ENCODE measurements at regions not wholly inside any gene's neighbourhood (a gene's known extent, or its start where the extent isn't known, plus 50 kb on each side); places are given as distances from the start of the nearest gene placed in this dataset.
"Not testable (repeated sequence)": the region's sequence is repeated elsewhere in the genome, so short reads cannot be mapped to it uniquely, and the experiment has no call there.

- peak; percentile 4 for DNase-seq (ENCODE audit: low spot score)
These were observed 944.7 kb downstream of the MCTP2 start for GRCh38 chr15:95175914-95176658.

GRCh38 chr15:95176794-95177577, 945.6 kb downstream of the MCTP2 start:
- DNase-seq (ENCODE audit: low spot score) = no peak

DNA sequence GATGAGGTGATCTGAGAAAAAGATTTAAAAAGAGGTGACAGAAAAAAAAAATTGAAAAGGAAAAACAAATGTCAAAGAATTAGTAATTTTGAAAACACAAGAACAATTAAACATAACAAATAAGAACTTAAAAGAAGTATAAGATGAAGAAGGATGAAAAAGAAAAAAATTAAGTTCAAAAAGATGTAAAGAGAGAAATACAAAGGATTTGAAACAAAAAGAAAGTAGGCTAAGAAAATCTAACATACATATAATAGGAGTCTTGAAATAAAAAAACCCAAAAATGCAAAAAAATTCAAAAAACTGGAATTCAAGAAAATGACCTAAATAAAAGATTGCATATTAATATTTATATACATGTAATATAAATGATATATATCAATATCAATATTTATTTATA, 949.2 kb downstream of the MCTP2 start:
- no peak for DNase-seq (ENCODE audit: low spot score)

DNA sequence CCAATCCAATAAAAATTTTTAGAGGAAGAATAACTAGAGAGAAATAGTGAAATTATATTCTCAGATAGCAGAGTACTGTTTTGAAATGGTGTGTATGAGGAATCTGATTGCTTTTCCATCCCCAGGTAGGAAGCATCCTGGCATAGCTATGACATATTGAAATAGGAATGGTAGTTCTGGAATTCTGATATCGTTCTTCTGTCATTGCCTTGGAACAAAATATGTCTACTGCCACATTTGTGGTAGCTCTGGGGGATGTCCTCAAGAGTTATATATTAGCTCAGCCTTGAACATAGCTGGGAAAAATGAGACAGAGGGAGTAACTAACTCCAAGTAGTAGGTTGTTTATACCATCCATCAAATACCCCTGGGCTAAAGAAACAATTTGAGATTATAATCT, 950.7 kb downstream of the MCTP2 start:
- DNase-seq (ENCODE audit: low spot score) = no peak

GRCh38 chr15:95192923-95193322, 961.6 kb downstream of the MCTP2 start:
- DNase-seq (ENCODE audit: low spot score) = no peak

DNA sequence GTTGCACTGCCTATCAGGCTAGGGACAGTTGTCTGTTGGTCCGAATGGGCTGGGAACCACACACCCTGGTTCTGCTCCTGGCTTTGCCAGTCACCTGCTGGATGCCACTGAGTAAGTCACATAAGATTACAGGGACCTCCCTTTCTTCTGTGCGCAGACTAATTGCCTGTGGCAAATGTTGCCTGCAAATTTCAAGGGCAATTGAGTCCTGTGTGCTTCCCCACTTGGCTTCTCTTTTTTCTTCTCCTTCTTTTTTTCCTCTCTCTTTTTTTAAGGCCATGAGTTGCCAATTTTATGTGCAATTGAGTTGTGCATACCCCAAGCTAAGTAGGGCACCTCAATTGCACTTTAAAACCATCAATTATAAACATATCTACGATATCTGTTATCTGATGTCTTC, 963.4 kb downstream of the MCTP2 start:
- no peak for DNase-seq (ENCODE audit: low spot score)

DNA sequence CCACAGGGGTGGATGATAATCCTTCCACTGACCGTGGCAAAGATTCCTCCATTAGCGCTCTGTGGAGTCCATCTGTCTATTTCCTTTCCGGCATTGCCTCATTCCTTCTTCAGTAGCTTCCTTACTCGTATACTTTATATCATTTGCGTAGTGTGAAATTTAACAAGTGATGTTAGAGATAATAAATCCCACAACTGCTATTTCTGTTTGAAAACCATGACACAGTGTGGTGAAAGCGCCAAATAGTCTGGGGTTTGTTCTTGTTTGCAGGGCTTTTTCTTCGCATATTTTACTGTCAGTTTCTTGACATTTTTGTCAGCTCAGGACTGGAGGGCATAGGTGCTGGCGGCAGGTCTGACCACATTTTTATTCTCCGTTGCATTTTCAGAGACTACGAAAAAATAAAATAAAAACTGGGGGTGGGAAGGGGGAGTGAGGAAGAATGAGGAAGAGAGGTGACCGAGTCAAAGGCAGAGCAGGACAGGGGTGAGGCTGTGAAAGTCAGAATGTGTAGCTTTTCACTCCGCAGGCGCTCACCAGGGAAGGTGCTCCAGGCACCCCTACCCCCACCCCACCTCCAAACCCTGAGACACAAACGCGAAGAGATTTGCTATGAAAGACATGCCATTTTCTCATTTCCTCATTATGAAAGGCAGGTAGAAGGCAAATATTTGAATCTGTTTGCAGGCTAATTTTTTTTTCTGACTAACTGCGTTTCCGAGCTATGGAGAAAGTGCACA, 965.0 kb downstream of the MCTP2 start:
- DNase-seq (ENCODE audit: low spot score) = peak; percentile 14

DNA sequence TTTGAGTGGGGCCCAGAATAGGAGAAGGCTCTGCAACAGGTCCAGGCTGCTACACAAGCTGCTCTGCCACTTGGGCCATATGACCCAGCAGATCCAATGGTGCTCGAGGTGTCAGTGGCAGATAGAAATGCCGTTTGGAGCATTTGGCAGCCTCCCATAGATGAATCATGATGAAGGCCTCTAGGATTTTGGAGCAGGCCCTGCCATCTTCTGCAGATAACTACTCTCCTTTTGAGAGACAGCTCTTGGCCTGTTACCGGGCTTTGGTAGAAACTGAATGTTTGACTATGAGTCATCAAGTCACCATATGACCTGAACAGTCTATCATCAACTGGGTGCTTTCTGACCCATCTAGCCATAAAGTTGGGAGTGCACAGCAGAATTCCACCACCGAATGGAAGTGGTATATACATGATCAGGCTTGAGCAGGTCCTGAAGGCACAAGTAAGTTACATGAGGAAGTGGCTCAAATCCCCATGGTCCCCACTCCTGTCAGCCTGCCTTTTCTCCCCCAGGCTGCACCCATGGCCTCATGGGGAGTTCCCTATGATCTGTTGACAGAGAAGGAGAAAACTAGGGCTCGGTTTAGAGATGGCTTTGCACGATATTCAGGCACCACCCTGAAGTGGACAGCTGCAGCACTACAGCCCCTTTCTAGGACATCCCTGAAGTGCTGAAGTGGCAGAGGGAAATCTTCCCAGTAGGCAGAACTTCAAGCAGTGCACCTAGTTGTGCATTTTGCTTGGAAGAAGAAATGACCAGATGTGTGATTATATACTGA, 971.4 kb downstream of the MCTP2 start:
- peak; percentile 52 for DNase-seq (ENCODE audit: low spot score)

GRCh38 chr15:95205077-95205476, 973.7 kb downstream of the MCTP2 start:
- DNase-seq (ENCODE audit: low spot score) = no peak

DNA sequence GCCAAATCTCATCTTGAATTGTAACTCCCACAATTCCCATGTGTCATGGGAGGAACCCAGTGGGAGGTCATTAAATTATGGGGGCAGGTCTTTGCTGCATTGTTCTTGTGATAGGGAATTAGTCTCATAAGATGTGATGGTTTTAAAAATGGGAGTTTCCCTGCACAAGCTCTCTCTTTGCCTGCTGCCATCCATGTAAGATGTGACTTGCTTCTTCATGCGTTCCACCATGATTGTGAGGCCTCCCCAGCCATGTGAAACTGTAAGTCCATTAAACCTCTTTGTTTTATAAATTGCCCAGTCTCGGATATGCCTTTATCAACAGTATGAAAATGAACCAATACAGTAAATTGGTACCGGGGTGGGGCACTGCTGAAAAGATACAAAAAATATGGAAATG, 974.5 kb downstream of the MCTP2 start:
- not testable (repeated sequence) for DNase-seq (ENCODE audit: low spot score)

DNA sequence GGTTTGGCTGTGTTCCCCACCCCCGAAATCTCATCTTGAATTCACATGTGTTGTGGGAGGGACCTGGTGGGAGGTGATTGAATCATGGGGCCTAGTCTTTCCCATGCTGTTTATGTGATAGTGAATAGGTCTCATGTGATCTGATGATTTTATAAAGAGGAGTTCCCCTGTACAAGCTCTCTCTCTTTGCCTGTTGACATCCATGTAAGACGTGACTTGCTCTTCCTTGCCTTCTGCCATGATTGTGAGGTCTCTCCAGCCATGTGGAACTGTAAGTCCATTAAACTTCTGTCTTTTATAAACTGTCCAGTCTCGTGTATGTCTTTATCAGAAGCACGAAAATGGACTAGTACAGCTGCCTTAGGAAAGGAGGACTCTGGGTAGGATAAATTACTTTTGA, 976.7 kb downstream of the MCTP2 start:
- no peak for DNase-seq (ENCODE audit: low spot score)

GRCh38 chr15:95208988-95209387, 977.6 kb downstream of the MCTP2 start:
- DNase-seq (ENCODE audit: low spot score) = no peak

DNA sequence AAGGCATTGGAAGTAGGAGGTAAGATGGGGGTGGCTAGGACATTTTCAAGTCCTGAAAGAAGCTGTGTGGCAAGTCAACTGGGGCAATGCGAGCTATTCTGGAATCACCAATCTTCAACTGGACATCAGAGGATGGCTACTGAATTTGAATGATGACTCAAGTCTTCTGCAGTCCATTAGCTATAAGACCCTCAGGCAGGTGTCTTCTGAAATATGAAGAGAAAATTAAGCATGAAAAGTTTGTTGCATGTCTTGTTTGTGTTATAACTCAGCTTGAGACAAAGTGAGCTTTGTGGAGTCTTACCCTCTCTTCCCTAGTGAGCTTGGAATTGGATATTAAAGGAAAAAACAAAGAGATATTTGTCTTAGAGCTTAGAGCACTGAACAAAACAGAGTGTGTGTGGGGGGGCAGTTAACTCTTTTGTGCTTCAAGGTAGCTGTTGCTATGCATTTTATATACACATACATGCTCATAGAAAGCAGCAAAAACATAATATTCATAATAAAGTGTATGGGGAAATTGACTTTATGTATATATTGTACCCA, 979.1 kb downstream of the MCTP2 start:
- DNase-seq (ENCODE audit: low spot score) = no peak

DNA sequence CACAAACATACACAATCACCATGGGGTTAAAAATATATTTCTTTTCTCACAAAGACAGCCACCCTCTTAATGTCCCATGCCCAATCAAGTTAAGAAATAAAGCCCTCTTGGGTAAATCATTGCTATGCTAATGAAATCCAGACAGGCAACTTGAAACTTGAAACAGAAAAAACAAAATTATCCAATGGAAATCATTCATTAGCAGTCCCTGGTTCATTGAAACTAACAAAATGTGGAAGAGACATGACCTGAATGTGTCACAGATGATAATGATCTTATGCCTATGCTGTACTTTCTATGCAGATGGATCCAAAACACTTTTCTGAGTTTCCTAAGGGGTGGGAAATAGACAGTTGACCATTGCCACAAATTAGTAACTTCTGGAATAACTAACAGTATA, 983.7 kb downstream of the MCTP2 start:
- no peak for DNase-seq (ENCODE audit: low spot score)

GRCh38 chr15:95226835-95227234, 995.5 kb downstream of the MCTP2 start:
- DNase-seq (ENCODE audit: low spot score) = no peak

- DNase-seq (ENCODE audit: low spot score) = no peak
These were observed 995.9 kb downstream of the MCTP2 start for GRCh38 chr15:95227235-95227634.

DNA sequence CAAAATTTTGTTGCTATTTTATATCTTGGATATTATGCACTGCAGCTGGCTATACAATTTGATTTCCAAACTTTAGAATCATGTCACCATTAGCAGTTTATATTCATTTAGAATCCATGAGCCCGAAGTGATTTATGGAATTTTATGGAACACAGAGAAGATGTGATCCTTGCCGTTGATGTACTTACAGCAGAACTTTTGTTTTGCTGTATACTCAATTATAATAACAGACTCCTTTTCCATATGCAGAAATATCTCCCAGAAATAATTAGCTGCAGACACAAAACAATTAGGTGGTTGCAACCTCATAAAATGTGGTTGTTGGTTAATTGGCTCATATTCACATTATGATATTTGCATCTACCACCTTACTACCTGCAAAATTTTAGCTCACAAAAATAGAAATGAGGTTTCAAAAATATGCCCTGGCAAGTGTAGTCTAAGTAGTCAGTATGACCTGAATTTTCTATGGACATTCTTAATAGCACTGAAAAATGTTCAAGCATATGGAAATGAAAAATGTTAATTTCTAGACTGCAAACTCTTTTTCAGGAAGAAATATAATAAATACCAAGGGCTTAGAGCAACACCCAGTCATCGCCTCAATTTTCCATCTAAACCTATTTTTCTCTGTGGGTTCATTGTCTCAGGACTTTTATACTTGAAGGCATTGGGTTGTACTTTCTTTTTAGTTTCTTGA, 997.6 kb downstream of the MCTP2 start:
- no peak for DNase-seq (ENCODE audit: low spot score)

DNA sequence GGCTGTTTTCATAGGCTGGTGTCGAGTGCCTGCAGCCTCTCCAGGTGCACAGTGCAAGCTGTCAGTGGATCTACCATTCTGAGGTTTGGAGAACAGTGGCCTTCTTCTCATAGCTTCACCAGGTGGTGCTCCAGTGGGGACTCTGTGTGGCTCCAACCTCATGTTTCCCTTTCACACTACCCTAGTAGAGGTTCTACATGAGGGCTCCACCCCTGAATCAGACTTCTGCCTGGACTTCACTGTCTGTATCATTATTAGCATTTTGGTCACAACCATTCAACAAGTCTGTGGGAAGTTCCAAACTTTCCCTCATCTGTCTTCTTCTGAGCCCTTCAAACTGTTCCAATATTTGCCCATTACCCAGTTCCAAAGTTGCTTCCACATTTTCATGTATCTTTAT, 1003.7 kb downstream of the MCTP2 start:
- no peak for DNase-seq (ENCODE audit: low spot score)

- DNase-seq (ENCODE audit: low spot score) = peak; percentile 95
These were observed 1016.0 kb downstream of the MCTP2 start for GRCh38 chr15:95247071-95247984.

DNA sequence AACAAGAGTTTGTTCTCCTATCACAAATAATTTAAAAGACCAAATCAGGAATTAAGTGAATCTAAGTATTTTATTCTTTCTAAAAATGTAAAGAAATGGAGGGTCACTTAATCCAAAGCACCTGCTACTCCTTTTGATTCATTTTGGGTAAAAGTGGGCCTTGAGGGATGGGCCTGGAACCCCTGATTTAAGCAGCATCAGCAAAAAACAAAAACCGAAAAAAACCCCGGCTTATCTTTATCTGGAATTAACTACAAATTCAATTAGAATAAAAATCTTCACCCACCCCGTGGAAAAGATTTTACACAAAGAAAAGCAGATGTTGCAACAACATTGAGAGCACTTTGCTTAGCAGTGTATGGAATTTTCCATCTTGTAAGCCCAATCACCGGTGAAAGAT, 1018.2 kb downstream of the MCTP2 start:
- DNase-seq (ENCODE audit: low spot score) = no peak
